ENCODE measurements at regions not wholly inside any gene's neighbourhood (a gene's known extent, or its start where the extent isn't known, plus 50 kb on each side); places are given as distances from the start of the nearest gene placed in this dataset.

DNA sequence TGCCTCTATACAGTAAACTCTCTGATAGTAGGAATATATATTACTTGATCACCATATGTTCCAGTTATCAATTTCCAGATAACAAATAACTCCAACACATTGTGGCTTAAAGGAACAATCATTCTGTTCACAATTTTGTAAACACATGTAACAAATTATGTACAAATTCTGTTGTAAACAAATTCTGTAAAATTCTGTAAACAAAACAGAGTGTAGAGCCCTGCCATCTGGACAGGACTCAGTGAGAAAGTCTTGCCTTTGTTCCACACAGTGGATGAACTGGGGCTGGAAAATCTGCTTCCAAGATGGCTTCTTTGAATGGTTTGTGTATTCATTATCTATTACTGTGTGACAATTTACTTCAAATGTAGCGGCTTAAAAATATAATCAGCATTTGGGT, 69.0 kb upstream of the LRRC7 start:
- TF ChIP-seq, protein P1, sequence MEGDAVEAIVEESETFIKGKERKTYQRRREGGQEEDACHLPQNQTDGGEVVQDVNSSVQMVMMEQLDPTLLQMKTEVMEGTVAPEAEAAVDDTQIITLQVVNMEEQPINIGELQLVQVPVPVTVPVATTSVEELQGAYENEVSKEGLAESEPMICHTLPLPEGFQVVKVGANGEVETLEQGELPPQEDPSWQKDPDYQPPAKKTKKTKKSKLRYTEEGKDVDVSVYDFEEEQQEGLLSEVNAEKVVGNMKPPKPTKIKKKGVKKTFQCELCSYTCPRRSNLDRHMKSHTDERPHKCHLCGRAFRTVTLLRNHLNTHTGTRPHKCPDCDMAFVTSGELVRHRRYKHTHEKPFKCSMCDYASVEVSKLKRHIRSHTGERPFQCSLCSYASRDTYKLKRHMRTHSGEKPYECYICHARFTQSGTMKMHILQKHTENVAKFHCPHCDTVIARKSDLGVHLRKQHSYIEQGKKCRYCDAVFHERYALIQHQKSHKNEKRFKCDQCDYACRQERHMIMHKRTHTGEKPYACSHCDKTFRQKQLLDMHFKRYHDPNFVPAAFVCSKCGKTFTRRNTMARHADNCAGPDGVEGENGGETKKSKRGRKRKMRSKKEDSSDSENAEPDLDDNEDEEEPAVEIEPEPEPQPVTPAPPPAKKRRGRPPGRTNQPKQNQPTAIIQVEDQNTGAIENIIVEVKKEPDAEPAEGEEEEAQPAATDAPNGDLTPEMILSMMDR (IDR thresholded peaks at IDR 0.05), result no peak
- TF ChIP-seq POLR2A (IDR thresholded peaks at IDR 0.05), result no peak
